RWPE2 (cell line): ENCODE measurements at regions not wholly inside any gene's neighbourhood (a gene's known extent, or its start where the extent isn't known, plus 50 kb on each side); places are given as distances from the start of the nearest gene placed in this dataset.

Experiments
- ATAC-seq: fragments of 200-7000 bp; cut with Tn5 transposase; 3 replicates; pipeline ENCODE4 v1.9.1; 2021; ENCODE audit warnings: low read depth
- DNase-seq: peaks from one replicate; pipeline ENCODE4 v3.0.0-alpha.2; 2020; ENCODE audit warnings: low spot score
- H3K27ac ChIP-seq: fragments of 450-650 bp; 2 replicates; pipeline ENCODE4 v1.5.1; 2017; ENCODE audit warnings: mild to moderate bottlenecking; ENCODE audit not compliant: poor library complexity, severe bottlenecking
- H3K27me3 ChIP-seq: fragments of 250-450 bp; sonication (Bioruptor Pico); 2 replicates; pipeline ENCODE4 v1.5.1; 2021; ENCODE audit warnings: mild to moderate bottlenecking, moderate library complexity; ENCODE audit not compliant: insufficient read depth, poor library complexity, severe bottlenecking
- H3K36me3 ChIP-seq: fragments of 250-450 bp; sonication (Bioruptor Pico); 2 replicates; pipeline ENCODE4 v1.5.1; 2020; ENCODE audit warnings: low read depth, mild to moderate bottlenecking, moderate library complexity
- H3K4me1 ChIP-seq: fragments of 250-450 bp; sonication (Bioruptor Pico); 2 replicates; pipeline ENCODE4 v1.5.1; 2021; ENCODE audit warnings: mild to moderate bottlenecking, moderate library complexity; ENCODE audit not compliant: insufficient read depth, poor library complexity, severe bottlenecking
- H3K4me3 ChIP-seq: fragments of 250-450 bp; sonication (Bioruptor Pico); 2 replicates; pipeline ENCODE4 v1.5.1; 2021; ENCODE audit warnings: mild to moderate bottlenecking, moderate library complexity; ENCODE audit not compliant: severe bottlenecking
- H3K9me3 ChIP-seq: fragments of 250-450 bp; sonication (Bioruptor Pico); 2 replicates; pipeline ENCODE4 v1.5.1; 2021; ENCODE audit warnings: mild to moderate bottlenecking, moderate library complexity; ENCODE audit not compliant: severe bottlenecking
- TF ChIP-seq, protein P1 (sequence below): fragments of 450-650 bp; IDR thresholded peaks from one replicate; pipeline ENCODE4 v1.5.1; 2017; ENCODE audit warnings: mild to moderate bottlenecking, moderate library complexity; ENCODE audit not compliant: poor library complexity, severe bottlenecking

DNA sequence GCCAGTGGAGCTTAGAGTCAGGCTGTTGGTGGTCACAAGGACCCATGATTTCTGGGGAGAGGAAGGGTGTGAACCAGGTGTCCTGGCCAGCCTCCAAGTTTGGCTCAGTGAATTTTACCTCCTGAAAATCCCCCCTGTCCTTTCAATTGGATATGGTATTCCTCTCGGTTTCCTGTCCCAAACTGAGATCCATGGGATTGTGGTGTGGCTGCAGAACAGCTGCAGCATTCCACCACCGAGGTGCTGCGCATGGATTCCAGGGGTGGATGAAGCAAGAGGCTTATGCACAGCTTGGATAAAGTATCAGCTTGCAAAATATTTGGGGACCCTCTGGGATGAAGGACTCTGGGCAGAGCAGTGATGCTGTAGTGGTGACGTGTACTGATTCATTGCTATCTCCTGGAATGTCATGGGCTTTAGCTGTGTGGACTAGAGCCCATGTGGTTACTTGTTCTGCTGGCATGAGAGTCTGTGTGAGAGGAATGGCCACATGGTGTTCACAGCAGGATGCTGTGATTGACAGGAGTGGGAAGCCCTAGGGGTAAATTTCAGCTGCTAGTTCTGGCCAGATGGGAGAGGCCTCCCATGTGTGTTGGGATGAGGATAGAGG, 148.7 kb upstream of the SPAG17 start:
- TF ChIP-seq, protein P1, sequence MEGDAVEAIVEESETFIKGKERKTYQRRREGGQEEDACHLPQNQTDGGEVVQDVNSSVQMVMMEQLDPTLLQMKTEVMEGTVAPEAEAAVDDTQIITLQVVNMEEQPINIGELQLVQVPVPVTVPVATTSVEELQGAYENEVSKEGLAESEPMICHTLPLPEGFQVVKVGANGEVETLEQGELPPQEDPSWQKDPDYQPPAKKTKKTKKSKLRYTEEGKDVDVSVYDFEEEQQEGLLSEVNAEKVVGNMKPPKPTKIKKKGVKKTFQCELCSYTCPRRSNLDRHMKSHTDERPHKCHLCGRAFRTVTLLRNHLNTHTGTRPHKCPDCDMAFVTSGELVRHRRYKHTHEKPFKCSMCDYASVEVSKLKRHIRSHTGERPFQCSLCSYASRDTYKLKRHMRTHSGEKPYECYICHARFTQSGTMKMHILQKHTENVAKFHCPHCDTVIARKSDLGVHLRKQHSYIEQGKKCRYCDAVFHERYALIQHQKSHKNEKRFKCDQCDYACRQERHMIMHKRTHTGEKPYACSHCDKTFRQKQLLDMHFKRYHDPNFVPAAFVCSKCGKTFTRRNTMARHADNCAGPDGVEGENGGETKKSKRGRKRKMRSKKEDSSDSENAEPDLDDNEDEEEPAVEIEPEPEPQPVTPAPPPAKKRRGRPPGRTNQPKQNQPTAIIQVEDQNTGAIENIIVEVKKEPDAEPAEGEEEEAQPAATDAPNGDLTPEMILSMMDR, result no peak
- Histone ChIP-seq H3K4me3 (no peak overlapping the region), H3K27me3 (no peaks in the 10 kb centered on the region), H3K4me1 (no peaks in the 10 kb centered on the region), H3K9me3 (no peaks in the 10 kb centered on the region), H3K27ac (no peak overlapping the region), H3K36me3 (no peaks in the 10 kb centered on the region)
- ATAC-seq (no peak), DNase-seq (no peak)

DNA sequence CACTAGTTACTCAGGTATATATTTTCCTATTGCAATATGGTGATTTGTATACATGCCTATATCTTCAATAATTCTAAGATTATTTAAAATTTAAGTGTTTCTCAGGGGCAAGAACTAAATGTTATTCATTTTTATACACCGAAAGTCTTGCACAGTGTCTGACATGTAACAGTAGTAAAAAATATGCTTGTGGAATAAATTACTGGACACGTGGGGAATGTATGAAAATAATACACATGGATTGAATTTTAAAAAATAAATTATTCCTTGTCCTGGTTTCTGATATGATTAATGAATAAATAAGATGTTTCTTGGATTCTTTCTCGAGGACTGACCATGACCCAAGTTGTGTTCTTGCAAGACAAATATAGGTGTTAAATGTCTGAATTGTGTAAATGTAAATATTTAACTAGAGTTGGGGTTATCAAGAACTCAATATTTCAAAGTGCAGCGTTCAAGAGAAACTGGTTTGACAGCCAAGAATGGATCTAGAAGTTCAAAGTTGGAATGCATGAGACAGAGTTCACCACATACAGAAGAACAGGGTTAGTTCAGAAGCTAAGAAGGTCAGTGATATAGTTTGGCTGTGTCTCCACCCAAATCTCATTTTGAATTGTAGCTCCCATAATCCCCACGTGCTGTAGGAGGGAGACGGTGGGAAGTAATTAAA, 142.1 kb upstream of the SPAG17 start:
- no peak for ATAC-seq
- DNase-seq, result no peak
- H3K9me3 ChIP-seq, result no peaks in the 10 kb centered on the region
- no peaks in the 10 kb centered on the region for H3K36me3 ChIP-seq
- TF ChIP-seq, protein P1, result no peak
- H3K27ac ChIP-seq, result no peak overlapping the region
- H3K27me3 ChIP-seq, result no peaks in the 10 kb centered on the region
- peaks cover 11% of the 10 kb centered on the region for H3K4me1 ChIP-seq
- no peak overlapping the region for H3K4me3 ChIP-seq

DNA sequence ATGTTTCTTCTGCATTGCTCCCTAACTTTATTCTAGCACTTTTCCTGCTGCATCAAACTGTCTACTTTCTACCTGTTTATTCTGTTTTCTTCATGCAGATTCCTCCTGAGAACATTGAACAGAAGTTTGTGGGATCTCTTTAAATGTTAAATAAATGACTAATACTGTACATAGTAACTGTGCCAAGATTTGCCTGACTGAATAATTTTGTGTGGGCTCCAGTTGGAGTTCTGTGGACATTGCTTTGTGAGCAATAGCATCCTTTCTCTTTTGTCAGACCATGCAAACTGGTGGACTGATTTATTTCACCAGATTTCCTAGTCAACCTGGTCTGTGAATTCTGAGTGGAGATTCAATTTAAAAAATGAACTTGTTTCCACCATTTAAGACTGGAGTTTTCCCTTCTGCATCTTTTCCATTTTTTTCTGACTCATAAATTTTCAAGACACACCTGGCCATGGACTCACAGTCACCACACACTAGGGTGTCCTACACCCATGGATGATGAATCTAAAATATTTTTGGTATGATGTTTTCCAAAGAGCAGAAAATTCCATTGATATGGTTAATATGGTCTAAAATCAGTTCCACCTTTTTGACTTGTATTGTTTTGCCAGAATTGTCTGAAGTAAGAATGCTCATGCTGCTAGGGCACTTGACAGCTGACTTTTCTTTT, 140.7 kb upstream of the SPAG17 start:
- ATAC-seq (peak; percentile 81), DNase-seq (no peak)
- no peaks in the 10 kb centered on the region for H3K9me3 ChIP-seq
- H3K4me3 ChIP-seq, result no peak overlapping the region
- H3K4me1 ChIP-seq, result peaks cover 11% of the 10 kb centered on the region
- TF ChIP-seq, protein P1, result no peak
- no peaks in the 10 kb centered on the region for H3K27me3 ChIP-seq
- no peaks in the 10 kb centered on the region for H3K36me3 ChIP-seq
- peak overlapping the region; percentile 16 for H3K27ac ChIP-seq

DNA sequence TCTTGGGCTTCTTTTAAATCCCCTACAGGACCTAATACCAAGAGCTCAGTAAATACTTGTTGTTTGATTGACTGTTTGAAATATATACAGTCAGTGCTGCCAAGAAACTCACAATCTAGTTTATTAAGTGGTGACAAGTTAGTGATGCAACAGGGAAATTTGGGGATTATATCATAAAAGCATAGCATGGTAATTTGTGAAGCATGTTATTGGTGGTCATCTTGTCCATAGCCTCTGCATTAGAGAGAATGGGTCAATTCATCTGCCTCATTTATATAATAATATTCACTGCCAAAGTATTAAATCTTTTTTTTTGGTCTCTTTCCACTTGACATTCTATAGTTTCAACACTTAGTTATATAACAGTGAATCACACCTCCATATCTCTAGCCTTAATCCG, 138.2 kb upstream of the SPAG17 start:
- TF ChIP-seq, protein P1, result no peak
- DNase-seq, result no peak
- H3K9me3 ChIP-seq, result no peaks in the 10 kb centered on the region

DNA sequence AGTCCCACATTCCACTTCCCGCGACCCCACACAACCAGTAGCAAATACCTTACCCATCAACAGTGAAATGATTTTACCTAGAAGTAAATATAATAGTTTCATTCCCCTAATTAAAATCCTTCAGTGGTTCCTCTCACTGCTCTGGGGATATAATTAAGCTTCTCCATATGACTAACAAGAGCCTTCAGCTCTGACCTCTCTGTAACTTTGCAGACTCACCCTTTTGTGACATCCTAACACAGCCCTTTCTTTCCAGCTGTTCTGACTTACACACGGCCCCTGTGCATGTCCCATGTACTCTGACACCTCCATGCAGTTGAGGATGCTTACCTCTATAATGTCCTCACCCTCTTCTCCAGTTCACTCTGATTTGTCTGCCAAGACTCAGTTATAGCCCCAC, 137.3 kb upstream of the SPAG17 start:
- no peak for ATAC-seq
- H3K36me3 ChIP-seq, result no peaks in the 10 kb centered on the region
- H3K27me3 ChIP-seq, result no peaks in the 10 kb centered on the region
- TF ChIP-seq, protein P1, result no peak
- no peak for DNase-seq
- H3K4me1 ChIP-seq, result peaks cover 11% of the 10 kb centered on the region
- H3K4me3 ChIP-seq, result no peak overlapping the region
- no peak overlapping the region for H3K27ac ChIP-seq
- H3K9me3 ChIP-seq, result no peaks in the 10 kb centered on the region

More for the DNA sequence above, 138.2 kb upstream of the SPAG17 start:
- H3K27ac ChIP-seq, result no peak overlapping the region
- H3K4me1 ChIP-seq, result peaks cover 11% of the 10 kb centered on the region
- H3K36me3 ChIP-seq, result no peaks in the 10 kb centered on the region
- no peaks in the 10 kb centered on the region for H3K27me3 ChIP-seq
- no peak for ATAC-seq
- no peak overlapping the region for H3K4me3 ChIP-seq
